Stimulated activated CD4-positive, alpha-beta T cell treated with anti-CD3 and anti-CD28 coated beads, Interleukin-1b, Interleukin-23, amount 100 ng/mL, for 48 hours (primary cell): ENCODE measurements at regions not wholly inside any gene's neighbourhood (a gene's known extent, or its start where the extent isn't known, plus 50 kb on each side); places are given as distances from the start of the nearest gene placed in this dataset.
"Not testable (repeated sequence)": the region's sequence is repeated elsewhere in the genome, so short reads cannot be mapped to it uniquely, and the experiment has no call there.

Experiments
- DNase-seq: peaks from one replicate; pipeline ENCODE4 v3.0.0-alpha.2; 2020

DNA sequence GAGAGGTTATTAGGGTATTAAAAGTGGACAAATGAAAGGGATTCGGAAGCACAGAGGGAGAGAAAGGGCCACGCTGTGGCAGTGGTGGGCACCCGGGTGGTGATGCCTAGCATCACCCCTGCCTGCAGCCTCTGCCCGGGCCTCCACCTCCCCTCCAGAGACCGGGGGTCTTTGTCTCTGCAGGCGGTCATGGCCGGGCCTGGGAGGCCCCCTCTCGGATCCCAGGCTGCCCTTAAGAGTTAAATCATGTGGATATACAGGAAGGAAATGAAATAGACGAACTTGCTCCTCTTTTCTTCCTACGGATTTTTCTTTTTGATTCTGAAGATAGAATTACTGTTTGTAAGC lies 319.6 kb downstream of the ZNF536 start:
- DNase-seq, result no peak

DNA sequence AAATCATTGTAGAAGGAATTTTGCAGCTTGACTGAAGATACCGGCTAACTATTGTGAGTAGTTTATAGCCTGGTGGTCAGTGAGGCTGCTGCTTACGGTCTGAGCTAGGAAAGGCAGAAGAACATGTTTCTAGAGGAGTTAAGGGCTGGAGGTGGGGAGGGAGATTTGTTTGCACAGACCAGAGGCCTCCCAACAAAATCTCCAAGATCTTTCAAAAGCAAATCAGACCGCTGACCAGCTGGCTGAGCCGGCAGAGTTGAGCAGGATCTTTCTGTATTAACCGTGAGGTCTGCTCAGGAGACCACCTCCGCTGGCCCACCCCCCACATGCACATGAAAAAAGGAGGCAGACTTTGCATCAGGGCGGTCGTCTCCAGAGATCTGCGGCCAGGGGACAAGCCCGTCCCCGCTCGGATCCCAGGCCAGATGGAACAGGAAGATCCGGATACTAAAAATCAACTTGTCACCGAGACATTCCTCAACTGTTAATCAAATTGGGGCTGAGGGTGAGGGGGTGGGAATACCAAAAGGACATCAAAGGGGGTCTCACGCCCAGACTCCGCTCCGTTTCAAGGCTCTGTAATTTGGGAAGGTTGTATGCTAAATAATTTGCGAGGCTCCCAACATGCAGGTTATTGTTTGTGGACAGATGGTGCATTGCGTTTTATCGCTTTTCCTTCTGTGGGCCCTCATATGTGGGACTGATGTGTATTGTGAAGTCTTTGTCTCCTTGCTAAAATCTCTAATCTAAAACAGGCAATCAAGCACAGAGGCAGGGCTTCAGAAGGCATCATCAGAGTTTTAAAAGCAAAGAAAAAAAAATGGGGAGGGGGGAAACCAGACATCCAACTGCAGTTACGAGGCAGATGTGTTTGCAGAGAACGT lies 319.0 kb downstream of the ZNF536 start:
- no peak for DNase-seq

- DNase-seq, result no peak
Measured at GRCh38 chr19:30690525-30690924, 318.3 kb downstream of the ZNF536 start.

DNA sequence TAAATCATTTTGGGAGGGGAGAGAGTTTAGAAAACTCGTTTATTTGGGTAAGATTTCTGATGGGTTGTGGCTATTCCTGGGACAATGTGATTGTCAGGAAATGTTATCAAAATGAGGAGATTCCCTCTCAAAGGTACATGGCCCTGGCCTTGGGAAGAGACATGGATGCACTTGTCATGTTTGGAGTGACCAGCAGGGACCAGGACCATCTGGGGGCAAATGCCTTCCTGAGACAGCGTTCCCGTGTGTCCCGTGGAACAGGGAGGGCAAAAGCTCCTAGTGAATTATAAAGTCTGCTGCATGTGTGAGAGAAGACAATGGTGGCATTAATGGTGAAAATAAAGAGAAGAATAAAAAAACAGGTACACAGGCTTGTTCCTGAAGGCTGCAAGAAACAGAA lies 317.3 kb downstream of the ZNF536 start:
- DNase-seq, result no peak

DNA sequence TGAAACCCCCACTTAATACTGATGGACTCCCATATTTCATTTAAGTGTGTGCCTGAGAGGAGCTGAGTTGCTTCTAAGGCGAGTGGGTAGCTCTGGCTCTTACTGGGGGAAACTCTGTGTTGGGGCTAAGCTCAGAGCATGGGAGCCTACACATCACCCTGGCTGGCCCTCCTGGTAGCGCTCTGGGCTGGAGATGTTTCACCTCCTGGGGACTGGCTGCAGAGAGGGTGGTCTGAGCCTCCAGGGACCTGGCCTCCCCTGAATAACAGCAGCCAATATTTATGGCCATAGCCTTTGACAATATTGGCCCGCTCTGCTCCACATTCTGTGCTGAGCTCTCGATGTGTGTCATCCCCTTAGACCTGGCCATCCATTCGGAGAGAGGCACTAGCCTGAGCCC lies 316.5 kb downstream of the ZNF536 start:
- no peak for DNase-seq

GRCh38 chr19:30686826-30687566 lies 314.8 kb downstream of the ZNF536 start:
- no peak for DNase-seq

DNA sequence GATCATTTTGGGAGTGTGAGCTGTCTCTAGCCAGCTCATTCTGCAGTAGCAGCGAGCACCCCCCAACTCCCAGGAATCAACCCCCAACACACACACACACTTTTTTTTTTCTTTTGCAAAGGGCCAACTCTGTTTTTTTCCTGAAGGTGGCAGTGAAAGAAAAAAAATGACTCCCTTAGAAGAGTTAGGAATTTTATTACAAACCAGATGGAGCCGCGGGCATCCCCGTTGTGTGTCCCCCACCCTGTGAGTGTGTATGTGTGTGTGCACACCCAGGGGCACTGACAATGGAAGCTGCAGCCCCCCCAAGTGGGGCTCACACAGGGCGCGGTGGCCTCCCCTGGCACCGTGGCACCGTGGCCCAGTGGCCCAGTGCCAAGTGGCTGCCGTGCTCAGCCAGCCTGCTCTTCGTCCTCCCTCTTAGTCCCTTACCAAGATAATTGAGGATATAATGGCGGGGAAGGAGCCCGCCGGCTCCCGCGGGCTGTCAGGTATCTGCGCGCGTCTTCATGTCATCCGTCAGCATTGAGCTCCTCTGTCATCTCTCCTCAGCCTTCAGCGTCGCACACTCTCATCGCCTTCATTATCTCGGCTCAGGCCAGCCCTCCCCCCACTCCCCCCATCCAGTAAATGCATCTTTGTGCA lies 314.1 kb downstream of the ZNF536 start:
- DNase-seq, result no peak

DNA sequence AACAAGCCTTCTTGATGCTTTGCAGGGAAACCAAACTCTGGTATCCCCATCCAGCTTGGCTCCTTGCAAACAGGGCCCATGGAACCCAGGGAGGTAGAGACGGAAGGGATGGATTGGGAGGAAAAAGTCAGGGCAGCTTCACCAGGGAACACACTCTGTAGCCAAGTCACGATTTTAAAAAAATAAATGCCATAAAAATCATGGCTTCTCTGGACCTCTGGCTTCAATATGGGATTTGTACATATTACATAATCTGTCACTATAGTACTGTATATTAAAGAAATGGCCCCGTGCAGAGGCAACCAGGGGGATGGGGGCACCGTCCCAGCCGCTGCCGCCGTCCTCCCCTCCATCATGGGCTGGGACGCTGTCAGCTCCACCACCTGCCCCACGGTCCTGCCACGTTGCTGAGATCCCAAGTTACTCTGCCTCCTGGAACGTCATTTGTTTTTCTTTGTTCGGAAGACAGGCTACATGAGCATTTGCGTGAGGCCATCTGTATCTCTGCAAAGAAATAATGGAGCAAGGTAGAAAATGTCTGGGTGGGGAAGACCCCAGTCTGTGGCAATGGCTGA lies 313.3 kb downstream of the ZNF536 start:
- no peak for DNase-seq

DNA sequence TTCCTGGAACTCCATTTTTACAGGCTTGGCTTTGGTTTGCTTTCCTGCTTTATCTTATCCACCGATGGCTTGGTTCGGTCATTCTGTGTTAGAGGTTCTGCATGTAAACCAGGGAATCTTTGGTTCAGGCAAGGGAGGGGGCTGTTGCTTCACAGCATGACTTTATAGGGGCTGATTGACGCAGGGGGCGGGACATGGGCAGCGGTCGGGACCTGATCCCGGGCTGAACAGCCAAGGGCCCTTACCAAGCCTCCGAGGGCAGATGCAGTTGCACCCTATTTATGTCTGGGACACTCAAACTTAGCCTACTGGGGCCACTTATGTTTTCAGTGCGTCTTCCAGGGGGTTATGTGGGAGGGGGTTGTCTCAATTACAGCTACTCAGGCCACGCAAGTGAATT lies 312.4 kb downstream of the ZNF536 start:
- no peak for DNase-seq

DNA sequence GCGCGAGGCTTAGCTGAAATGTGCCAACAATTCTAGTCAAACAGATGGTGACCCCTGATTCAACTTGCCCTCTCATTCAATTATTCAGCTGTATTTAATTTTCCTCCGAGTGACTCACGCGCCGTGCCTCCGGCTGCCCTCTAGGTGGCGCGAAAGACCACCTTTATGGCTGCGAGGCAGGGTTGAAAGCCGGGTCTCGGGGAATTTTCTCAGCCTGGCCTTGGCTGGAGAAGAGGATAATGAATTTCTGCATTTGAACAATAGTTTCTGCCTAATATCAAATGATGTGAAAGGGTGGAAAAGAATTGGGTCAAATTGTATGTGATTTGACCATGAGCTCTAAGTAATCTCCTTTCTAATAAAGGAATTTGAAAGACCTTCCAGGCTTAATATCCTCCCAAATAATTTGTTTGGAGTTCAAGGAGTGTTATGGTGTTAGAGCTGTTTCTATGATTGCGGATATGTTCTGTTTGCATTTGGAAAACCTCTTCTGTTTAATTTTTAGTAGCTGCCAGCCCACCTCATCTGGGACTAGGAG lies 310.9 kb downstream of the ZNF536 start:
- DNase-seq, result peak; percentile 47

DNA sequence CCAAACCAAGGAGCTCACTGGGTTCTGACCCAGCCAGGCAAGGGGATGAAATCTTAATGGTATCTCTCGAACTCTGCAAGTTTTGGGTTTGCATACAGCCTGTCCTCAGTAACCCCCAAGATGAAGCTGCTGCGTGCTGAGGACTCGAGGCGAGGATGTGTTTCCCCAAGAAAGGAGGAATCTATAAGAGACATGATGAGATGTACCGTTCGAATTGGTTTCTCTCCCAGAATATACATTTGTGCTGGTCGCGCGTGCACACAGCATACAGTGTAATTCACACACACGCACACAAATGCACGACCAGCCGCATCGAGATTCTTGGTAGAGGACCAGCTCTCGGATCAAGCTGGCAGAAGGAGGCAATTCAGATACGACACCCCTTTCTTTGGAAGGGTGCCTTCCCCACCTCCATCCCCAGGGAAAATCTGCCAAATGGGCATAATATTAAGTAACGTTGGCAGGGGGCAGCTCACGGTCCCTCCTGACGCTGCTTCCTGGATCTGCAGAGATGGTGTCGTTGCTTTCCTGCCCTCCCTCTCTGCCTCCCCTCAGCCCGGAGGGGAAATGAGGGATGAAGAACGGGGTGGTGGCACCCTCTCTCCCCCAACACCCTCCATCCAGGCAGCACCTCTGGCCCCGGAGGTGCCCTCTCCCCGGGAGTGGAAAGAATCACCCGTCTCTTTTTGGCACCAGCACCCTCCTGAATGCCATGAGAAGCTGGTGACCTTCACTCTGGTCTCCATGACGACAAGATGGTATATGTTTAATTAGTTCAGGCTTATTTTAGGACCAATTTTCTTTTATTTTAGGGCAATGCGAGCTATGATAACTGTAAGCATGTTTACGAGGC lies 310.2 kb downstream of the ZNF536 start:
- no peak for DNase-seq

DNA sequence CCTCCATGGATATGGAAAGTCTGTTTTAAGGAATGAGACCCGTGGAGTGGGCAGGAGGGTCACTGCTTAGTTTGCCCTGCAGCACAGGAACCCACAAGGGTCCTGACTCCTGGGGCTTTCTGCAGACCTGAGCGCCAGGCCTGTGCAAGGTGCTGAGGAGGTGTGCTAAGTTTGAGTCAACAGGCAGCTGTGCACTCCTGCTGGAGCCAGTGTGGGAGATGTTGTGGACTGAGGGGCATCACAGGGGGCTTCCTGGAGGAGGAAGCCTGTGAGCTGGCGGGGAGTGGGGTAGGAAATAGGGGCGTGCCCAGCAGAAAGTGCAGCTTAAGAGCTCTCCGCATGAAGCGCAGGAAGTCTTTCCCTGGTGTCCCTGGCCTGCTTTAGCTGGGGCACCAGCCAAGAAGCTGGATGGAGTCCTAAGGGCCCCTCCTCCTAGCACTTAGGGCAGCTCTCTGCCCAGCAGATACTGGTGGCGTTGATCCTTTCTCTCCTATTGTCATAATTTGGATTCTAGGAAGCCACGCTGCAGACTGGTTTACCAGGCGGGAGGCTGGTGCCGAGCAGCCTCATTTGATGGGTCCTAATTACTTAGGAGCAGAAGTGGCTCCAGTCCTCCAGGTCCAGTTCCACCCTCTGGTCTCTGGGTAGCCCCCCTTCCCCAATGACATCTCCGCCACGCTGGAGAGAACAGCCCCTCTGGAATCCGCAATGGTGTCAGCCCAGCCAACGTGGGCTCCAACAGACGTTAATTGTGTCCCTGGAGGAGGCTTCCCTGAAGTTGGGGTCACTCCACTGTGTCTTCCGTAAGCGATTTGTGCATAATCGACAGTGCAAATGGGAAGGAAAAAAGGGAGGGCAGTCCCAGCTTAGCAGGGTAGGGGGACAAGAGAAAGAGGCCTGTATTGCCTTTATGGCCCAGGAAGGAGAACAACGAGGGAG lies 309.2 kb downstream of the ZNF536 start:
- no peak for DNase-seq

- DNase-seq, result not testable (repeated sequence)
Measured at GRCh38 chr19:30680399-30680798, 308.2 kb downstream of the ZNF536 start.

DNA sequence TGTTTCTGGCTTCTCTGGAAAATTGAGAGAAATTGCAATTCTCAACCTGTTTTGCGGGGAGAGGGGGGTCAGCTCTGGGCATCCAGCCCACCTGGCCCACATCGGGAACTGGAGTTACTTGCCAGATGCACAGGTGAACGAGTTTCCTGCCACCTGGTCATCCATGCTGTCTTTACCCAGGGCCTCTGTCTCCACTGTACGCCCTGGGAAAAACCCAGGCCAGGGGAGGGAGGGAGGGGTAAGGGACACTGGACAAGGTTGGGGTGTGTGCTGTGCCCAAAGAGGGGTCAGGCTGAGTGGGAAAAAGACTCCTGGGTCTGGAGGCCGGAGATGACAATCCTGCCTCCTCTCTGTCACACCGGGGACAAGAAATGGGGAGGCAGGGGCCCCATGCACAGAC lies 307.6 kb downstream of the ZNF536 start:
- no peak for DNase-seq

GRCh38 chr19:30679153-30679702 lies 307.0 kb downstream of the ZNF536 start:
- no peak for DNase-seq

- DNase-seq, result no peak
Measured at GRCh38 chr19:30678168-30678567, 306.0 kb downstream of the ZNF536 start.

DNA sequence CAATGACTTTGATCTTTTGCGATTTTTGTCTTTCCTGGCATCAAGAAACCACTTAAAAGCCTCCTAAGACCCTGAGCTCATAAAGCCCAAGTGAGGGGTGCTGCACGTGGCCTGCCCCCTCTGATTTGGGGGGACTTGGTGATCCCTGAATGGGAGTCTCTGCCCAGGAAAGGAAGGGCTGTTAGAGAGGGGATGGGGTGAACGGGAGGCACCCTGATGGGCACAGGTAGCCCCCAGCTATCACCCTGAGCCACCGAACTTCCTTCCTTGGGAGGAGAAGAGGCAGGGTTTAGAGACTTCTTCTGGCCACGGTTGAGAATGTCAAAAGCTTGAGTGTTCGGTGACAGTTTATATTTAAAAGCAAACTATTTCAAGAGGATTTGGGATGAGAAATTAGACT lies 305.5 kb downstream of the ZNF536 start:
- no peak for DNase-seq

- no peak for DNase-seq
Measured at GRCh38 chr19:30676990-30677679, 305.0 kb downstream of the ZNF536 start.

DNA sequence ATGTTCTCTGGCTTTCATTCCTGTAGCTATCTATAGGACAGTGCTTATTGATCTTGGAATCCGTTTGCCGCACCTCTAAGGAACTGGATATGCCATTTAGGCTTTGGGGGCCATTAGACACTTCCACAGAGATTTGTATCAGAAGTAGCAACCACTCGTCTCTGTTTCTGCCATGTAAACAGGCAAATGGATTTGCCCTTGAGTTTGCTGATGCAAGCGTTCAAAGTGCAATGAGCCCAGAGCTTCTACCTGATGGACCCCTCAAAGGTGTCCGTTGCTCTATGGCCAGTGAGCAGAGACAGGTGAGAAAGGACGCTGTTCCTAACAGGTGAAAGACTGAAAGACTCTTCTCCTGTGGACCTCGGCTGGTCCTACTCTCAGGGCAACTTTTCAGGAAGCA lies 302.9 kb downstream of the ZNF536 start:
- no peak for DNase-seq

GRCh38 chr19:30674656-30675055 lies 302.5 kb downstream of the ZNF536 start:
- no peak for DNase-seq
